Progenitor cell of endocrine pancreas (in vitro differentiated cells): ENCODE measurements at regions not wholly inside any gene's neighbourhood (a gene's known extent, or its start where the extent isn't known, plus 50 kb on each side); places are given as distances from the start of the nearest gene placed in this dataset.

Experiments
- DNase-seq: peaks from one replicate; pipeline ENCODE4 v3.0.0; 2021; ENCODE audit warnings: low spot score; ENCODE audit not compliant: unreplicated experiment
- H3K27ac Mint-ChIP-seq: 2 replicates; pipeline ENCODE4 v1.8.0; 2021; ENCODE audit warnings: mild to moderate bottlenecking, moderate library complexity, mixed read lengths
- H3K27me3 Mint-ChIP-seq: 2 replicates; pipeline ENCODE4 v1.8.0; 2021; ENCODE audit warnings: mixed read lengths
- H3K36me3 Mint-ChIP-seq: 2 replicates; pipeline ENCODE4 v1.8.0; 2022; ENCODE audit warnings: mixed read lengths; ENCODE audit not compliant: insufficient read depth
- H3K4me1 Mint-ChIP-seq: 2 replicates; pipeline ENCODE4 v1.8.0; 2021; ENCODE audit warnings: low read depth, mixed read lengths
- H3K4me3 Mint-ChIP-seq: 2 replicates; pipeline ENCODE4 v1.8.0; 2021; ENCODE audit warnings: low read depth, mild to moderate bottlenecking, moderate library complexity, mixed read lengths
- H3K9me3 Mint-ChIP-seq: 2 replicates; pipeline ENCODE4 v1.8.0; 2021; ENCODE audit warnings: low read depth, mixed read lengths
- TF ChIP-seq, protein P1 (sequence below): fragments of 200-600 bp; sonication (generic); IDR thresholded peaks from one replicate; pipeline ENCODE4 v1.5.0; 2021; ENCODE audit warnings: antibody characterized with exemption, mild to moderate bottlenecking; ENCODE audit not compliant: unreplicated experiment

DNA sequence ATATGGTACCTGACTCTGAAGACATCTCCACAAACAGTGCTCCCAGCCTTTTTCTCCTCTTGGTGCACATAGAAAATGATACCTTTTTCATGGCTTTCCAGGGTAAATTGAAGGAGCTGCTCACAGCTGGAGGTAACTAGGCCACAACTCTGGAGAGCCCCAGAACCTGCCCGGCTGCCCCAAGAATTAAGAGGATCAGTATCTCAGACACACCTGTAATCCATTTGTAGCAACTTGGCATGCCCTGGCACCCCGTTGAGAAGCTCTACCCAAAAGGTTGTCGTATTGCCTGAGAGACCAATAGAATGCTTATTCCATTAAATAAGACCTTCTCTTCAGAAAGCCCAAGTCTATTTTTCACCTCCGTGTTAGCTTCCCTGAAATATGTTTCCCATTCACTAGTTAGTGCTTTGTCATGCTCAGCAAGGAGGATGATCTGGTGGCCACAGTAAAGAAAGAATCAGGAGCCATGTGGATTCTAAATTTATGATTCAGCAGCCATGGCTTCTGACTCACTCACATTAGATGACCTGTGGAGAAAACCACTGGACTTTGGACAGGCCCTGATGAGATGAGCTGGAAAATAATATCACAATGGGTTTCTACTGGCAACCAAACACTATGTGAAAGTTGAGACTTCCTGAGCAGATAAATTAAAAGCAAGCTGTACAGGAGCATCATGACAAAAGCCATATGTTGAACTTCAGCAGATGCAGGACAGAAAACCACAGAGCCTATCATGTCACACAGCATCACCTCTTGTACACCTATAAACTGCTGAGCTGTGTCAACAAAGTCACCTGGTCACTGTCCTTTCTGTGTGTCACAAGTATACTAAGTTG lies 253.3 kb upstream of the OSR1 start:
- Mint-ChIP-seq H3K9me3 (peaks cover 23% of the 10 kb centered on the region), H3K4me3 (no peak overlapping the region), H3K27me3 (peaks cover 13% of the 10 kb centered on the region), H3K27ac (no peak overlapping the region), H3K36me3 (peaks cover 7% of the 10 kb centered on the region), H3K4me1 (no peaks in the 10 kb centered on the region)
- TF ChIP-seq, protein P1, sequence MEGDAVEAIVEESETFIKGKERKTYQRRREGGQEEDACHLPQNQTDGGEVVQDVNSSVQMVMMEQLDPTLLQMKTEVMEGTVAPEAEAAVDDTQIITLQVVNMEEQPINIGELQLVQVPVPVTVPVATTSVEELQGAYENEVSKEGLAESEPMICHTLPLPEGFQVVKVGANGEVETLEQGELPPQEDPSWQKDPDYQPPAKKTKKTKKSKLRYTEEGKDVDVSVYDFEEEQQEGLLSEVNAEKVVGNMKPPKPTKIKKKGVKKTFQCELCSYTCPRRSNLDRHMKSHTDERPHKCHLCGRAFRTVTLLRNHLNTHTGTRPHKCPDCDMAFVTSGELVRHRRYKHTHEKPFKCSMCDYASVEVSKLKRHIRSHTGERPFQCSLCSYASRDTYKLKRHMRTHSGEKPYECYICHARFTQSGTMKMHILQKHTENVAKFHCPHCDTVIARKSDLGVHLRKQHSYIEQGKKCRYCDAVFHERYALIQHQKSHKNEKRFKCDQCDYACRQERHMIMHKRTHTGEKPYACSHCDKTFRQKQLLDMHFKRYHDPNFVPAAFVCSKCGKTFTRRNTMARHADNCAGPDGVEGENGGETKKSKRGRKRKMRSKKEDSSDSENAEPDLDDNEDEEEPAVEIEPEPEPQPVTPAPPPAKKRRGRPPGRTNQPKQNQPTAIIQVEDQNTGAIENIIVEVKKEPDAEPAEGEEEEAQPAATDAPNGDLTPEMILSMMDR = no peak
- no peak for DNase-seq

DNA sequence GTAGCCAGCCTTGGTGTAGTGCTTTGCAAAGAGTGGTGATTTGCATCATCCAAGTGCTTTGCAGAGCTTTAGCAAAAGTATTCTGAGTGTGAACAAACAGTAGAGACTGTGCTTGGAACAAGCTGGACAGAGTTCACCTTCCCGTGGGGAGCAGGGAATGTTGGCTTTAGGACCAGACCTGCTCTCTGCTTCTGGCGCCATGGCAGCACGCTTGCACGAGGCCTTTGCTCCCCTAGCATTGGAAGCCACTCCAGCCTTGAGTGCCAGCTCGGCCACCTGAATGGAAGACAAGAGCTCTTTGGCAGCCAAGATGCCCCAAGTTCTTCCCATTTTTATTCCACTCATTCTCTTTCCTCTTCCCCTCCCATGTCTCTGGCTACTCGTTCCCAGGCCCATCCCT lies 250.8 kb upstream of the OSR1 start:
- no peaks in the 10 kb centered on the region for H3K4me1 Mint-ChIP-seq
- TF ChIP-seq, protein P1 = no peak
- no peaks in the 10 kb centered on the region for H3K36me3 Mint-ChIP-seq
- peaks cover 6% of the 10 kb centered on the region for H3K9me3 Mint-ChIP-seq
- no peak overlapping the region for H3K4me3 Mint-ChIP-seq
- DNase-seq = no peak
- H3K27me3 Mint-ChIP-seq = peaks cover 14% of the 10 kb centered on the region
- H3K27ac Mint-ChIP-seq = no peak overlapping the region

DNA sequence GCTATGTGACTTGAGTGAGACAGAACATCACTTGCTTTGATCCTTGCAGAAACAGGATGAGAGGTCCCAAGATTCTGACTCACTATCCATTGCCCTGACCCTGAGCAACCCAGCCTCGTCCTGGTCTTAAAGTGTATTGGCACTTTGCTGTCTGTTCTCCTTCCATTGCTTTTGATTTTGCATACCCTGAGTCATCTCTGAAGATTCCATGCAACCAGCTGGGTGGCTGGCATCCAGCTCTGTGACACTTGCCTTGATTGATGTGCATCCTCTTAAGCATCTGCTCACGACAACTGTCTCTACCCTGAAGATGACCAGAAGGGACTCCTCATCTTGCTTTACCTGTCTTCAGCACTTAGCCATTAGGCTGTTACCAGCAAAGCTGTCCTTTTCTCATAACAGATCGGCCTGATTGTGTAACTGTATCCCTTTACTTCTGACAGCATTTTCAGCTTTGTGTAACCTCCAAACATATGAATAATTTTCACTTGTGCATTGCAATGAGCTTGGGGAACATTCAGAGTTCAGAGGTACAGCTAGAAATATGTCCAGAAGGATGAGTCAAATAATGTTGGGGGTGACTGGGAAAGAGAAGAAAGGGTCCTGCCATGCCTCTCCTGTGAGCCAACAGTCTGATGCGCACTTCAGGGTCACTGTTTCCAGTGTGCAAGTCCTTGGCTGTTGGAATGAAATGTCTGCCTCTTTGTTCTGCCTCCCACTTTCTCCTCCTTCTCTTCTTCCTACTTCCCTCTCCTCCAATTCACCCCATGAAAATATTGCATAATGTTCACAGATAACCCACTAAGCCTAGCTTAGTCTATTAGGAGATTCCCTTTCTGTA lies 249.7 kb upstream of the OSR1 start:
- Mint-ChIP-seq H3K36me3 (no peaks in the 10 kb centered on the region), H3K4me1 (no peaks in the 10 kb centered on the region), H3K27me3 (peaks cover 14% of the 10 kb centered on the region), H3K9me3 (peaks cover 3% of the 10 kb centered on the region), H3K27ac (no peak overlapping the region), H3K4me3 (no peak overlapping the region)
- DNase-seq = no peak
- TF ChIP-seq, protein P1 = no peak

GRCh38 chr2:19607400-19607799 lies 249.0 kb upstream of the OSR1 start:
- Mint-ChIP-seq H3K4me3 (no peak overlapping the region), H3K36me3 (no peaks in the 10 kb centered on the region), H3K4me1 (no peaks in the 10 kb centered on the region), H3K27ac (no peak overlapping the region), H3K9me3 (peaks cover 3% of the 10 kb centered on the region), H3K27me3 (peaks cover 14% of the 10 kb centered on the region)
- no peak for DNase-seq
- TF ChIP-seq, protein P1 = no peak

DNA sequence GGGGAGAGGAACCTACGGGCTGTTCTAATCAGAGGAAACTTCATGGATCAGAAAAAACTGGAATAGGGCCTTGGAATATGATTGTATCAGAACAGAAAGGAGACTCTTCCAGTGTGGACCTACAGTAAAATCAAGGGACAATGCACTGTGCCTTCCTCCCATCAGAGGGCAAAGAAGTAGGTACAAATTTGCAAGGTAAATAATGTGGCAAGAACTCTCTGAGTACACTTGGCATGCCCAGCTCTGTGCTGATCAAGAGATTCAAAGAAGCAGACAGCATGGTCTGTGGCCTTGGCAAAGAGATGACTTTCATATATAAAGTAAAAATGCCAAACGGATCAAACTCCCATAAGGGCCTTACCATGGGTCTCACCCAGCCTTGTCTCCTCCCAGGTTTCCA lies 242.6 kb upstream of the OSR1 start:
- Mint-ChIP-seq H3K36me3 (no peaks in the 10 kb centered on the region), H3K27ac (no peak overlapping the region), H3K4me3 (no peak overlapping the region), H3K9me3 (peaks cover 3% of the 10 kb centered on the region), H3K4me1 (peaks cover 3% of the 10 kb centered on the region), H3K27me3 (peaks cover 6% of the 10 kb centered on the region)
- TF ChIP-seq, protein P1 = no peak
- DNase-seq = no peak
